ENCODE measurements at regions not wholly inside any gene's neighbourhood (a gene's known extent, or its start where the extent isn't known, plus 50 kb on each side); places are given as distances from the start of the nearest gene placed in this dataset.
"Not testable (repeated sequence)": the region's sequence is repeated elsewhere in the genome, so short reads cannot be mapped to it uniquely, and the experiment has no call there.

- no peak for TF ChIP-seq CTCF (IDR thresholded peaks at IDR 0.05; ENCODE audit: borderline replicate concordance, insufficient read depth, low read depth, low read length)
- H3K4me3 ChIP-seq (ENCODE audit: low read depth, low read length) = no peak overlapping the region
Measured at GRCh38 chr15:95051861-95052260, 820.5 kb downstream of the MCTP2 start.

- H3K4me3 ChIP-seq (ENCODE audit: low read depth, low read length) = no peak overlapping the region
- no peak for TF ChIP-seq CTCF (IDR thresholded peaks at IDR 0.05; ENCODE audit: borderline replicate concordance, insufficient read depth, low read depth, low read length)
Measured at GRCh38 chr15:95059346-95059905, 828.1 kb downstream of the MCTP2 start.

- no peak overlapping the region for H3K4me3 ChIP-seq (ENCODE audit: low read depth, low read length)
- TF ChIP-seq CTCF (IDR thresholded peaks at IDR 0.05; ENCODE audit: borderline replicate concordance, insufficient read depth, low read depth, low read length) = no peak
Measured at GRCh38 chr15:95068701-95069521, 837.5 kb downstream of the MCTP2 start.

DNA sequence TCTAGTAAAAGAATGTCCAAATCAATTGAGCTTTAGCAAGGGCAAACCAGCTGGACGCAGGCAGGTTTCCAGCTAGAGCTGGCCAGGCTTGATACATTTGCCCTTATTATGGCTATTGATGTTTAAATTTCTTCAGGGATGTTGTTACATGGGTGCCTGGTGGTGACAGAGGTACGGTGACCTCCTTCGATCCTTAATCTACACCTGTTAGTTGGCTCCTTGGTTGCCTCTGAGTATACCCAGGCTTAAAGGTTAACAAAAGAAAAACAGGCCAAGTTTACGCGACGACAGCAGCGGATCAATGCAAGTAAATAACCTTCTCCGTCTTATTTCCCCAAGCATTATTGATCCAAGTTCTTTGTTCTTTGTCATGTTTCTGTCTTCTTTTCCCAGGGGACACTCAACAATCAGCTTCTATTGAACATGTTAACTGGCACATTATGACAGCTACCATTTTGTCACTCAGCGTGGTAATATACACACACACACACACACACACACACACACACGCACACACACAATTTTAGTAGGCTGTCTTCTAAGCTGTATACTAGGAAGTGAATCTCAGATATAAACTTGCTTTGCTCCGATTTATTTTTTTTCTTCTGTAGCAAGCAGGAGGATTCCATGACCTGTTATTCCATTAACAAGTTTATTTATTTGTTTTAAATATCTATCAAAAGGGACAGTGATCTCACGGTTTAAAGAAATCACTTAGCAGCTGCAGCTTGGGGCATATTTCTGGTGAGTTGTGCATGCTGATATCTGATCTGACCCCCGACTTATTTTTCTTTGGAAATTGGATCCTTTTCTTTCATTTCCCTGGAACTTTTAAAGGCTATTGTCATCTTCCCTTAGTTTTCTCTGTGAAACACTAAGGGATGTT lies 844.7 kb downstream of the MCTP2 start:
- TF ChIP-seq CTCF (IDR thresholded peaks at IDR 0.05; ENCODE audit: borderline replicate concordance, insufficient read depth, low read depth, low read length) = no peak
- no peak overlapping the region for H3K4me3 ChIP-seq (ENCODE audit: low read depth, low read length)

GRCh38 chr15:95076678-95076990 lies 845.3 kb downstream of the MCTP2 start:
- TF ChIP-seq CTCF (IDR thresholded peaks at IDR 0.05; ENCODE audit: borderline replicate concordance, insufficient read depth, low read depth, low read length) = no peak
- no peak overlapping the region for H3K4me3 ChIP-seq (ENCODE audit: low read depth, low read length)

- no peak for TF ChIP-seq CTCF (IDR thresholded peaks at IDR 0.05; ENCODE audit: borderline replicate concordance, insufficient read depth, low read depth, low read length)
- H3K4me3 ChIP-seq (ENCODE audit: low read depth, low read length) = no peak overlapping the region
Measured at GRCh38 chr15:95078003-95078402, 846.6 kb downstream of the MCTP2 start.

DNA sequence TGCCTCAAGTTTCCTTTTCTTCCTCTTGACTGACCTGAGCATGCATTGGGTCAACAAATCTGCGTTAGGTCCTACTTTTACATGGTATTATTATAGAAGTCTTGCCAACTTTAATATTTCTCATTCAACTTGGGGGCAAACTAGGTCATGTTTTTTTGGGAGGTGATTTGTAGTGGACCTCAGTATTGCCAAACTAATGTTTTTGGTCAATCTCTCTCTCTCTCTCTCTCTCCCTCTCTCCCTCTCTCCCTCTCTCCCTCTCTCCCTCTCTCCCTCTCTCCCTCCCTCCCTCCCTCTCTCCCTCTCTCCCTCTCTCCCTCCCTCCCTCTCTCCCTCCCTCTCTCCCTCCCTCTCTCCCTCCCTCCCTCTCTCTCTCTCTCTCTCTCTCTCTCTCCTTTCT lies 848.9 kb downstream of the MCTP2 start:
- not testable (repeated sequence) for H3K4me3 ChIP-seq (ENCODE audit: low read depth, low read length)
